ENCODE measurements at regions not wholly inside any gene's neighbourhood (a gene's known extent, or its start where the extent isn't known, plus 50 kb on each side); places are given as distances from the start of the nearest gene placed in this dataset.

DNA sequence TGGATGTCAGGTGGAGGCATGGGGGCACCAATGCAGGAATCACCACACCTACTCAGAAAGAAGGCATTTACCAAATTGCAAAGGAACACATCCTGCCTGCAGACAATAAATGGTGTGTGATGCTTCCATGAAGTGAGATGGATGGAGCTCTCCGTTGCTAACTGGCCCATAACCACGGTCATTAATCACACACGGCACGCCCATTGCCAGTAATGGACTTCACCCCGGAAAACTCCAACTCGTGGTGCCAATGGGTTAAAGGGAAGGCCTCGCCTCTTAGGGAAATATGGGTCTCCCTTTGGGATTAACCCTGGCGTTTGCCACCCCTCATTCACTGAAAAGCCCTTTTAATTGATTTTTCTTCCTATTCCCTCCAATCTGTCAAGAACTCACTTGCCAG, 443.1 kb upstream of the DAB1 start:
- TF ChIP-seq TAF1 (IDR thresholded peaks at IDR 0.05; ENCODE audit: borderline replicate concordance, insufficient read depth, low read length) (no peak), POLR2AphosphoS5 (IDR thresholded peaks at IDR 0.05; ENCODE audit: low read depth, low read length) (no peak), SIN3A (IDR thresholded peaks at IDR 0.05; ENCODE audit: borderline replicate concordance, insufficient read depth, low read length) (no peak)
- TF ChIP-seq, protein P1, sequence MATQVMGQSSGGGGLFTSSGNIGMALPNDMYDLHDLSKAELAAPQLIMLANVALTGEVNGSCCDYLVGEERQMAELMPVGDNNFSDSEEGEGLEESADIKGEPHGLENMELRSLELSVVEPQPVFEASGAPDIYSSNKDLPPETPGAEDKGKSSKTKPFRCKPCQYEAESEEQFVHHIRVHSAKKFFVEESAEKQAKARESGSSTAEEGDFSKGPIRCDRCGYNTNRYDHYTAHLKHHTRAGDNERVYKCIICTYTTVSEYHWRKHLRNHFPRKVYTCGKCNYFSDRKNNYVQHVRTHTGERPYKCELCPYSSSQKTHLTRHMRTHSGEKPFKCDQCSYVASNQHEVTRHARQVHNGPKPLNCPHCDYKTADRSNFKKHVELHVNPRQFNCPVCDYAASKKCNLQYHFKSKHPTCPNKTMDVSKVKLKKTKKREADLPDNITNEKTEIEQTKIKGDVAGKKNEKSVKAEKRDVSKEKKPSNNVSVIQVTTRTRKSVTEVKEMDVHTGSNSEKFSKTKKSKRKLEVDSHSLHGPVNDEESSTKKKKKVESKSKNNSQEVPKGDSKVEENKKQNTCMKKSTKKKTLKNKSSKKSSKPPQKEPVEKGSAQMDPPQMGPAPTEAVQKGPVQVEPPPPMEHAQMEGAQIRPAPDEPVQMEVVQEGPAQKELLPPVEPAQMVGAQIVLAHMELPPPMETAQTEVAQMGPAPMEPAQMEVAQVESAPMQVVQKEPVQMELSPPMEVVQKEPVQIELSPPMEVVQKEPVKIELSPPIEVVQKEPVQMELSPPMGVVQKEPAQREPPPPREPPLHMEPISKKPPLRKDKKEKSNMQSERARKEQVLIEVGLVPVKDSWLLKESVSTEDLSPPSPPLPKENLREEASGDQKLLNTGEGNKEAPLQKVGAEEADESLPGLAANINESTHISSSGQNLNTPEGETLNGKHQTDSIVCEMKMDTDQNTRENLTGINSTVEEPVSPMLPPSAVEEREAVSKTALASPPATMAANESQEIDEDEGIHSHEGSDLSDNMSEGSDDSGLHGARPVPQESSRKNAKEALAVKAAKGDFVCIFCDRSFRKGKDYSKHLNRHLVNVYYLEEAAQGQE (IDR thresholded peaks at IDR 0.05; ENCODE audit: insufficient read depth in 1 of 2, low read depth in 2 of 2, low read length in 2 of 2) = no peak
